ENCODE measurements at regions not wholly inside any gene's neighbourhood (a gene's known extent, or its start where the extent isn't known, plus 50 kb on each side); places are given as distances from the start of the nearest gene placed in this dataset.

- H3K4me3 ChIP-seq = no peak overlapping the region
- intact Hi-C loops (cut with DNase I) = no loop called here
- peaks cover 6% of the 10 kb centered on the region for H3K4me1 ChIP-seq
- no peaks in the 10 kb centered on the region for H3K27me3 ChIP-seq (ENCODE audit: low read depth)
- H3K36me3 ChIP-seq = no peaks in the 10 kb centered on the region
- no peak for DNase-seq
- H3K9me3 ChIP-seq = peaks cover 9% of the 10 kb centered on the region
- TF ChIP-seq, protein P1, sequence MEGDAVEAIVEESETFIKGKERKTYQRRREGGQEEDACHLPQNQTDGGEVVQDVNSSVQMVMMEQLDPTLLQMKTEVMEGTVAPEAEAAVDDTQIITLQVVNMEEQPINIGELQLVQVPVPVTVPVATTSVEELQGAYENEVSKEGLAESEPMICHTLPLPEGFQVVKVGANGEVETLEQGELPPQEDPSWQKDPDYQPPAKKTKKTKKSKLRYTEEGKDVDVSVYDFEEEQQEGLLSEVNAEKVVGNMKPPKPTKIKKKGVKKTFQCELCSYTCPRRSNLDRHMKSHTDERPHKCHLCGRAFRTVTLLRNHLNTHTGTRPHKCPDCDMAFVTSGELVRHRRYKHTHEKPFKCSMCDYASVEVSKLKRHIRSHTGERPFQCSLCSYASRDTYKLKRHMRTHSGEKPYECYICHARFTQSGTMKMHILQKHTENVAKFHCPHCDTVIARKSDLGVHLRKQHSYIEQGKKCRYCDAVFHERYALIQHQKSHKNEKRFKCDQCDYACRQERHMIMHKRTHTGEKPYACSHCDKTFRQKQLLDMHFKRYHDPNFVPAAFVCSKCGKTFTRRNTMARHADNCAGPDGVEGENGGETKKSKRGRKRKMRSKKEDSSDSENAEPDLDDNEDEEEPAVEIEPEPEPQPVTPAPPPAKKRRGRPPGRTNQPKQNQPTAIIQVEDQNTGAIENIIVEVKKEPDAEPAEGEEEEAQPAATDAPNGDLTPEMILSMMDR (IDR thresholded peaks at IDR 0.05) = no peak
- H3K27ac ChIP-seq = peak overlapping the region; percentile 40
- ATAC-seq = no peak
These were observed 690.7 kb downstream of the ADGRL2 start for GRCh38 chr1:82491301-82492048.

DNA sequence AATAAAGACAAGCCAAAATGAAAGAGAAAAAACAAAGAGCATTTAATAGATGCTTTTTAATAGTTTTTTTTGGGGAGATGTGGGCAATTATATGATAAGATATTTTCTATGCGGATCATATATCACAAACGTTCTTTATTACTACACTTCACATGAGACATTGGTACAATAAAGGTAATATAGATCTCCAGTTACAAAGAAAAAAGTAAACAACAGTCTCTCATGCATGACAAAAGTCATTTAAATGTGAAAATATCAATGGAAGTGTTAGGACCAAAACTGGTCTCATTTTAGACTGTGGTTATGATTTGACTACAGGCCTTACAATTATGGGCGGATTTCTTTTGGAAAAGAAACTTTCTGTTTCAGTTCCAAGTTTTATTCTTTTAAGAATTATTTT lies 687.0 kb downstream of the ADGRL2 start:
- H3K36me3 ChIP-seq = no peaks in the 10 kb centered on the region
- TF ChIP-seq, protein P1 (IDR thresholded peaks at IDR 0.05) = no peak
- H3K9me3 ChIP-seq = no peaks in the 10 kb centered on the region
- H3K4me1 ChIP-seq = peaks cover 12% of the 10 kb centered on the region
- no peak overlapping the region for H3K4me3 ChIP-seq
- intact Hi-C loops (cut with DNase I) = no loop called here
- no peak overlapping the region for H3K27ac ChIP-seq
- DNase-seq (no peak), ATAC-seq (no peak)
- H3K27me3 ChIP-seq (ENCODE audit: low read depth) = no peaks in the 10 kb centered on the region

GRCh38 chr1:82486969-82487368 lies 686.2 kb downstream of the ADGRL2 start:
- TF ChIP-seq, protein P1 (IDR thresholded peaks at IDR 0.05) = no peak
- intact Hi-C loops (cut with DNase I) = no loop called here

DNA sequence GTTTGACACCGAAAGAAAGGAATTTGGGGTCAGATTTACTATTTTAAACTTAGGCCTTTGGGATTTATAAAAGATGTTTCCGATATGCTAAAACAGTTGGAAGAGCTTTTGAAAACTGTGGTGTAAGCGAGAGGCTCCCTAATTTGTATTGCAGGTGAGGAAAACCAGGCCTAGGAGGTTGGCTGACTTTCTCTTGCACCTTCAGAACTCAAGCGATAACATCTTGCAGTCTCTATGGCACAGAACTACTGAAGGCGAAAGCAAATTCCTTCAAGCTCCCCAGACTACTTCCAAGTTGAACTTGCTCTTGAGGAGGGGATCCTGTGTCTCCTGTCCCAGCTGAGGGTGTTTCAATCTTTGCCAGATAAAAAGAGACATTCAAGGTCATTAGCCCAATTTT lies 685.7 kb downstream of the ADGRL2 start:
- Histone ChIP-seq H3K9me3 (no peaks in the 10 kb centered on the region), H3K4me1 (peaks cover 8% of the 10 kb centered on the region), H3K27ac (no peak overlapping the region), H3K4me3 (no peak overlapping the region), H3K27me3 (ENCODE audit: low read depth) (no peaks in the 10 kb centered on the region), H3K36me3 (no peaks in the 10 kb centered on the region)
- TF ChIP-seq, protein P1 (IDR thresholded peaks at IDR 0.05) = no peak
- intact Hi-C loops (cut with DNase I) = no loop called here
- no peak for DNase-seq
- ATAC-seq = no peak

More at GRCh38 chr1:82486969-82487368, 686.2 kb downstream of the ADGRL2 start:
- DNase-seq (no peak), ATAC-seq (no peak)
- H3K36me3 ChIP-seq = no peaks in the 10 kb centered on the region
- H3K9me3 ChIP-seq = no peaks in the 10 kb centered on the region
- H3K4me1 ChIP-seq = peaks cover 12% of the 10 kb centered on the region
- no peak overlapping the region for H3K4me3 ChIP-seq
- H3K27ac ChIP-seq = no peak overlapping the region
- H3K27me3 ChIP-seq (ENCODE audit: low read depth) = no peaks in the 10 kb centered on the region

GRCh38 chr1:82485591-82486369 lies 685.0 kb downstream of the ADGRL2 start:
- no peaks in the 10 kb centered on the region for H3K27me3 ChIP-seq (ENCODE audit: low read depth)
- TF ChIP-seq, protein P1 (IDR thresholded peaks at IDR 0.05) = no peak
- DNase-seq (no peak), ATAC-seq (peak; percentile 32 to 43)
- no peak overlapping the region for H3K27ac ChIP-seq
- intact Hi-C loops (cut with DNase I) = no loop called here
- H3K36me3 ChIP-seq = no peaks in the 10 kb centered on the region
- peaks cover 6% of the 10 kb centered on the region for H3K4me1 ChIP-seq
- H3K4me3 ChIP-seq = no peak overlapping the region
- no peaks in the 10 kb centered on the region for H3K9me3 ChIP-seq
